Type B pancreatic cell (in vitro differentiated cells): ENCODE measurements at regions not wholly inside any gene's neighbourhood (a gene's known extent, or its start where the extent isn't known, plus 50 kb on each side); places are given as distances from the start of the nearest gene placed in this dataset.

Source experiments
- DNase-seq: peaks from one replicate; pipeline ENCODE4 v3.0.0; 2021; ENCODE audit warnings: mixed read lengths; ENCODE audit not compliant: unreplicated experiment; ENCODE audit errors: extremely low spot score
- H3K27ac Mint-ChIP-seq: 2 replicates; pipeline ENCODE4 v1.8.0; 2021; ENCODE audit warnings: mild to moderate bottlenecking, mixed read lengths
- H3K27me3 Mint-ChIP-seq: 2 replicates; pipeline ENCODE4 v1.8.0; 2021; ENCODE audit warnings: mixed read lengths
- H3K36me3 Mint-ChIP-seq: 2 replicates; pipeline ENCODE4 v1.8.0; 2021; ENCODE audit warnings: mixed read lengths
- H3K4me1 Mint-ChIP-seq: one replicate; pipeline ENCODE4 v1.8.0; 2021; ENCODE audit warnings: mixed read lengths; ENCODE audit not compliant: unreplicated experiment
- H3K4me3 Mint-ChIP-seq: 2 replicates; pipeline ENCODE4 v1.8.0; 2021; ENCODE audit warnings: mild to moderate bottlenecking, mixed read lengths
- H3K9me3 Mint-ChIP-seq: 2 replicates; pipeline ENCODE4 v1.8.0; 2021; ENCODE audit warnings: mixed read lengths
- TF ChIP-seq, protein P1 (sequence below): fragments of 200-600 bp; sonication (generic); conservative IDR thresholded peaks from 2 replicates; pipeline ENCODE4 v1.5.0; 2021; ENCODE audit warnings: antibody characterized with exemption, mild to moderate bottlenecking

GRCh38 chr1:82226186-82226505 lies 425.4 kb downstream of the ADGRL2 start:
- H3K27ac Mint-ChIP-seq, result no peak overlapping the region

GRCh38 chr1:82225421-82226185 lies 424.9 kb downstream of the ADGRL2 start:
- Mint-ChIP-seq H3K36me3 (no peaks in the 10 kb centered on the region), H3K27ac (no peak overlapping the region), H3K9me3 (no peaks in the 10 kb centered on the region), H3K4me1 (peaks cover 13% of the 10 kb centered on the region), H3K4me3 (no peak overlapping the region), H3K27me3 (no peaks in the 10 kb centered on the region)
- TF ChIP-seq, protein P1, sequence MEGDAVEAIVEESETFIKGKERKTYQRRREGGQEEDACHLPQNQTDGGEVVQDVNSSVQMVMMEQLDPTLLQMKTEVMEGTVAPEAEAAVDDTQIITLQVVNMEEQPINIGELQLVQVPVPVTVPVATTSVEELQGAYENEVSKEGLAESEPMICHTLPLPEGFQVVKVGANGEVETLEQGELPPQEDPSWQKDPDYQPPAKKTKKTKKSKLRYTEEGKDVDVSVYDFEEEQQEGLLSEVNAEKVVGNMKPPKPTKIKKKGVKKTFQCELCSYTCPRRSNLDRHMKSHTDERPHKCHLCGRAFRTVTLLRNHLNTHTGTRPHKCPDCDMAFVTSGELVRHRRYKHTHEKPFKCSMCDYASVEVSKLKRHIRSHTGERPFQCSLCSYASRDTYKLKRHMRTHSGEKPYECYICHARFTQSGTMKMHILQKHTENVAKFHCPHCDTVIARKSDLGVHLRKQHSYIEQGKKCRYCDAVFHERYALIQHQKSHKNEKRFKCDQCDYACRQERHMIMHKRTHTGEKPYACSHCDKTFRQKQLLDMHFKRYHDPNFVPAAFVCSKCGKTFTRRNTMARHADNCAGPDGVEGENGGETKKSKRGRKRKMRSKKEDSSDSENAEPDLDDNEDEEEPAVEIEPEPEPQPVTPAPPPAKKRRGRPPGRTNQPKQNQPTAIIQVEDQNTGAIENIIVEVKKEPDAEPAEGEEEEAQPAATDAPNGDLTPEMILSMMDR, result no peak
- DNase-seq, result no peak

More at GRCh38 chr1:82226186-82226505, 425.4 kb downstream of the ADGRL2 start:
- H3K9me3 Mint-ChIP-seq, result no peaks in the 10 kb centered on the region
- no peaks in the 10 kb centered on the region for H3K27me3 Mint-ChIP-seq
- no peak overlapping the region for H3K4me3 Mint-ChIP-seq
- no peak for DNase-seq
- TF ChIP-seq, protein P1, result no peak
- peaks cover 13% of the 10 kb centered on the region for H3K4me1 Mint-ChIP-seq
- no peaks in the 10 kb centered on the region for H3K36me3 Mint-ChIP-seq

- TF ChIP-seq, protein P1, result no peak
- Mint-ChIP-seq H3K36me3 (no peaks in the 10 kb centered on the region), H3K4me1 (peaks cover 13% of the 10 kb centered on the region), H3K4me3 (no peak overlapping the region), H3K27me3 (no peaks in the 10 kb centered on the region), H3K27ac (no peak overlapping the region), H3K9me3 (no peaks in the 10 kb centered on the region)
- no peak for DNase-seq
Observed at GRCh38 chr1:82223091-82223490, 422.4 kb downstream of the ADGRL2 start.

GRCh38 chr1:82221721-82222120 lies 421.0 kb downstream of the ADGRL2 start:
- Mint-ChIP-seq H3K9me3 (no peaks in the 10 kb centered on the region), H3K27me3 (no peaks in the 10 kb centered on the region), H3K27ac (no peak overlapping the region), H3K4me1 (peaks cover 4% of the 10 kb centered on the region), H3K4me3 (no peak overlapping the region), H3K36me3 (no peaks in the 10 kb centered on the region)
- DNase-seq, result no peak
- TF ChIP-seq, protein P1, result no peak

- H3K4me3 Mint-ChIP-seq, result no peak overlapping the region
- no peak for DNase-seq
- H3K4me1 Mint-ChIP-seq, result no peaks in the 10 kb centered on the region
- H3K27me3 Mint-ChIP-seq, result no peaks in the 10 kb centered on the region
- H3K27ac Mint-ChIP-seq, result no peak overlapping the region
- H3K36me3 Mint-ChIP-seq, result no peaks in the 10 kb centered on the region
- no peaks in the 10 kb centered on the region for H3K9me3 Mint-ChIP-seq
- TF ChIP-seq, protein P1, result no peak
Observed at GRCh38 chr1:82220754-82221153, 420.0 kb downstream of the ADGRL2 start.
